Panc1 (cell line): ENCODE measurements at regions not wholly inside any gene's neighbourhood (a gene's known extent, or its start where the extent isn't known, plus 50 kb on each side); places are given as distances from the start of the nearest gene placed in this dataset.

Source experiments
- ATAC-seq: fragments of 200-7000 bp; cut with Tn5 transposase; 2 replicates; pipeline ENCODE4 v1.9.1; 2020; ENCODE audit warnings: mild to moderate bottlenecking, moderate library complexity
- BruUV-seq: library from RNA; stranded (reverse); fragments of 400-500 nt; replicated peaks from 2 replicates; lab custom pipeline; 2021; lab: Mats Ljungman, UMichigan
- CTCF ChIA-PET: fragments of 300-600 bp; sonication (Branson Sonifier 250); formaldehyde crosslinking; loops from one replicate; lab custom pipeline; 2022; ENCODE audit warnings: antibody characterized with exemption; lab: Charles Lee
- POLR2A ChIA-PET: fragments of 300-600 bp; sonication (Branson Sonifier 250); formaldehyde crosslinking; loops from one replicate; lab custom pipeline; 2022; ENCODE audit warnings: antibody characterized with exemption; lab: Charles Lee
- DNase-seq: peaks from one replicate; pipeline ENCODE4 v3.0.0-alpha.2; 2010; ENCODE audit warnings: low read depth, low spot score
- H3K27ac ChIP-seq: 2 replicates; pipeline ENCODE4 v1.5.1; 2011; ENCODE audit warnings: mild to moderate bottlenecking, low read length, inconsistent platforms
- H3K27me3 ChIP-seq: fragments of 200-500 bp; sonication (Bioruptor generic); 2 replicates; pipeline ENCODE4 v1.6.0; 2014; ENCODE audit warnings: low read length, inconsistent platforms; ENCODE audit not compliant: control insufficient read depth, insufficient read depth
- H3K36me3 ChIP-seq: fragments of 200-500 bp; sonication (Bioruptor generic); 2 replicates; pipeline ENCODE4 v1.5.1; 2014; ENCODE audit warnings: inconsistent platforms, mild to moderate bottlenecking, low read length, moderate library complexity; ENCODE audit not compliant: control insufficient read depth, insufficient read depth
- H3K4me1 ChIP-seq: 2 replicates; pipeline ENCODE4 v1.5.1; 2011; ENCODE audit warnings: inconsistent platforms, mild to moderate bottlenecking, low read length, moderate library complexity; ENCODE audit not compliant: control insufficient read depth, insufficient read depth
- H3K4me3 ChIP-seq, 2 experiments: 2 replicates each; pipeline ENCODE4 v1.5.1; 2011 to 2012; ENCODE audit warnings: low read depth in 2 of 2, low read length in 2 of 2, mild to moderate bottlenecking in 2 of 2, inconsistent platforms in 1 of 2, moderate library complexity in 1 of 2
- H3K9me3 ChIP-seq: fragments of 200-500 bp; sonication (Bioruptor generic); 2 replicates; pipeline ENCODE4 v1.5.1; 2014; ENCODE audit warnings: low read depth, mild to moderate bottlenecking, inconsistent platforms, low read length, moderate library complexity; ENCODE audit not compliant: control insufficient read depth, insufficient read depth
- POLR2AphosphoS5 ChIP-seq: IDR thresholded peaks from 2 replicates; pipeline ENCODE4 v1.6.1; 2012; ENCODE audit warnings: mild to moderate bottlenecking, low read depth, low read length, moderate library complexity
- SIN3A ChIP-seq: IDR thresholded peaks from 2 replicates; pipeline ENCODE4 v1.6.1; 2012; ENCODE audit warnings: low read depth, mild to moderate bottlenecking, low read length, moderate library complexity, borderline replicate concordance; ENCODE audit not compliant: insufficient read depth
- TCF7L2 ChIP-seq: IDR thresholded peaks from 2 replicates; pipeline ENCODE4 v1.6.1; 2011; ENCODE audit warnings: mild to moderate bottlenecking, low read depth, low read length, inconsistent platforms
- in situ Hi-C: cut with HindIII; loops from 2 replicates; pipeline ENCODE4 v1.10.0; 2016; ENCODE audit warnings: low sequenced_read_pairs, low pct_unique_long_range_greater_than_20kb
- intact Hi-C: fragments of 100-400 bp; cut with micrococcal nuclease; formaldehyde crosslinking; loops from one replicate; pipeline ENCODE4 v1.10.0; 2022; ENCODE audit not compliant: unreplicated experiment
- TF ChIP-seq, protein P1 (sequence below), 2 experiments: IDR thresholded peaks; 2 replicates each; pipeline ENCODE4 v1.6.1; 2011 to 2012; ENCODE audit warnings: low read depth in 2 of 2, control low read depth in 1 of 2, low read length in 1 of 2, mild to moderate bottlenecking in 1 of 2, moderate library complexity in 1 of 2; ENCODE audit not compliant: insufficient read depth in 1 of 2
- TF ChIP-seq, protein P2 (sequence below): fragments of 450-650 bp; IDR thresholded peaks from 2 replicates; pipeline ENCODE4 v1.5.1; 2017; ENCODE audit warnings: mild to moderate bottlenecking

GRCh38 chr6:169071394-169071793, 182.3 kb downstream of the THBS2 start:
- TF ChIP-seq, protein P1, sequence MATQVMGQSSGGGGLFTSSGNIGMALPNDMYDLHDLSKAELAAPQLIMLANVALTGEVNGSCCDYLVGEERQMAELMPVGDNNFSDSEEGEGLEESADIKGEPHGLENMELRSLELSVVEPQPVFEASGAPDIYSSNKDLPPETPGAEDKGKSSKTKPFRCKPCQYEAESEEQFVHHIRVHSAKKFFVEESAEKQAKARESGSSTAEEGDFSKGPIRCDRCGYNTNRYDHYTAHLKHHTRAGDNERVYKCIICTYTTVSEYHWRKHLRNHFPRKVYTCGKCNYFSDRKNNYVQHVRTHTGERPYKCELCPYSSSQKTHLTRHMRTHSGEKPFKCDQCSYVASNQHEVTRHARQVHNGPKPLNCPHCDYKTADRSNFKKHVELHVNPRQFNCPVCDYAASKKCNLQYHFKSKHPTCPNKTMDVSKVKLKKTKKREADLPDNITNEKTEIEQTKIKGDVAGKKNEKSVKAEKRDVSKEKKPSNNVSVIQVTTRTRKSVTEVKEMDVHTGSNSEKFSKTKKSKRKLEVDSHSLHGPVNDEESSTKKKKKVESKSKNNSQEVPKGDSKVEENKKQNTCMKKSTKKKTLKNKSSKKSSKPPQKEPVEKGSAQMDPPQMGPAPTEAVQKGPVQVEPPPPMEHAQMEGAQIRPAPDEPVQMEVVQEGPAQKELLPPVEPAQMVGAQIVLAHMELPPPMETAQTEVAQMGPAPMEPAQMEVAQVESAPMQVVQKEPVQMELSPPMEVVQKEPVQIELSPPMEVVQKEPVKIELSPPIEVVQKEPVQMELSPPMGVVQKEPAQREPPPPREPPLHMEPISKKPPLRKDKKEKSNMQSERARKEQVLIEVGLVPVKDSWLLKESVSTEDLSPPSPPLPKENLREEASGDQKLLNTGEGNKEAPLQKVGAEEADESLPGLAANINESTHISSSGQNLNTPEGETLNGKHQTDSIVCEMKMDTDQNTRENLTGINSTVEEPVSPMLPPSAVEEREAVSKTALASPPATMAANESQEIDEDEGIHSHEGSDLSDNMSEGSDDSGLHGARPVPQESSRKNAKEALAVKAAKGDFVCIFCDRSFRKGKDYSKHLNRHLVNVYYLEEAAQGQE (IDR thresholded peaks at IDR 0.05; ENCODE audit: insufficient read depth in 1 of 2, low read depth in 2 of 2, low read length in 1 of 2) = no peak
- TF ChIP-seq TCF7L2 = no peak
- DNase-seq (no peak), ATAC-seq (no peak)
- peaks cover 16% of the 10 kb centered on the region for H3K4me1 ChIP-seq
- no peak overlapping the region for H3K4me3 ChIP-seq
- H3K27me3 ChIP-seq = no peaks in the 10 kb centered on the region
- peaks cover 24% of the 10 kb centered on the region; the same call in 1 of the 2 replicates for H3K9me3 ChIP-seq
- ChIA-PET CTCF (no interaction called here), POLR2A (no interaction called here)
- H3K36me3 ChIP-seq = no peaks in the 10 kb centered on the region
- in situ Hi-C loops = no loop called here
- peak overlapping the region; percentile 91 for H3K27ac ChIP-seq
- no TSS peak for BruUV-seq
- intact Hi-C loops = no loop called here

GRCh38 chr6:169070506-169071176, 183.0 kb downstream of the THBS2 start:
- CTCF ChIA-PET = no interaction called here
- peak; percentile 45; the same call in 1 of the 2 replicates for TF ChIP-seq TCF7L2
- peak; percentile 55; the same call in 1 of the 2 replicates for TF ChIP-seq POLR2AphosphoS5
- TF ChIP-seq SIN3A = no peak
- TF ChIP-seq, protein P2, sequence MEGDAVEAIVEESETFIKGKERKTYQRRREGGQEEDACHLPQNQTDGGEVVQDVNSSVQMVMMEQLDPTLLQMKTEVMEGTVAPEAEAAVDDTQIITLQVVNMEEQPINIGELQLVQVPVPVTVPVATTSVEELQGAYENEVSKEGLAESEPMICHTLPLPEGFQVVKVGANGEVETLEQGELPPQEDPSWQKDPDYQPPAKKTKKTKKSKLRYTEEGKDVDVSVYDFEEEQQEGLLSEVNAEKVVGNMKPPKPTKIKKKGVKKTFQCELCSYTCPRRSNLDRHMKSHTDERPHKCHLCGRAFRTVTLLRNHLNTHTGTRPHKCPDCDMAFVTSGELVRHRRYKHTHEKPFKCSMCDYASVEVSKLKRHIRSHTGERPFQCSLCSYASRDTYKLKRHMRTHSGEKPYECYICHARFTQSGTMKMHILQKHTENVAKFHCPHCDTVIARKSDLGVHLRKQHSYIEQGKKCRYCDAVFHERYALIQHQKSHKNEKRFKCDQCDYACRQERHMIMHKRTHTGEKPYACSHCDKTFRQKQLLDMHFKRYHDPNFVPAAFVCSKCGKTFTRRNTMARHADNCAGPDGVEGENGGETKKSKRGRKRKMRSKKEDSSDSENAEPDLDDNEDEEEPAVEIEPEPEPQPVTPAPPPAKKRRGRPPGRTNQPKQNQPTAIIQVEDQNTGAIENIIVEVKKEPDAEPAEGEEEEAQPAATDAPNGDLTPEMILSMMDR = no peak
- Histone ChIP-seq H3K27ac (peak overlapping the region; percentile 91), H3K36me3 (no peaks in the 10 kb centered on the region), H3K4me3 (peak overlapping the region in 1 of 2 experiments; percentile 6; a peak in 1 of 4 replicates), H3K4me1 (peaks cover 16% of the 10 kb centered on the region), H3K9me3 (peaks cover 28% of the 10 kb centered on the region; the same call in 1 of the 2 replicates), H3K27me3 (no peaks in the 10 kb centered on the region)
- in situ Hi-C loops = no loop called here
- ATAC-seq = peak; percentile 100
- intact Hi-C loops = no loop called here
- BruUV-seq = no TSS peak
- DNase-seq = peak; percentile 98
- POLR2A ChIA-PET = no interaction called here

DNA sequence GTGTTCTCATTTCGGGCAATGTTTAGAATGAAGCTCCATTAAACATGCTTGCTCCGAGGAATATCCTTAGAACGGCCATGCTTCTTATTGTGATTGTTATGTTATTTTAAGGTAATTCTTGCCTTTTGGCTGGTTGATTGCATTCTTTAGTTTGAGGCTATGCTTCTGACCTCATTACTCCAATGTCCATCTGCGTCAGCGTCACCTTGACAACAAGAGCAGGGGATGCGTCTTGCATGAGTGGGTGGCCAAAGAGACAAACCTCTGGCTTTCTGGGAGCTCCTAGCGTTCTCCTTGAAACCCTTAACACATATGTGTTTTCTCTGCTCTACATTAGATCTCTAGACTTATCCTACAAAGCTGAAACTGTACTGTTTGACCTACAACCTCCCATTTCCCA, 184.3 kb downstream of the THBS2 start:
- Histone ChIP-seq H3K36me3 (no peaks in the 10 kb centered on the region), H3K27me3 (no peaks in the 10 kb centered on the region), H3K4me1 (peaks cover 16% of the 10 kb centered on the region), H3K27ac (peak overlapping the region; percentile 91), H3K9me3 (peaks cover 28% of the 10 kb centered on the region; the same call in 1 of the 2 replicates), H3K4me3 (no peak overlapping the region)
- no TSS peak for BruUV-seq
- no peak for ATAC-seq
- TF ChIP-seq SIN3A (no peak), POLR2AphosphoS5 (no peak), TCF7L2 (no peak)
- ChIA-PET CTCF (no interaction called here), POLR2A (no interaction called here)
- in situ Hi-C loops = no loop called here
- DNase-seq = no peak
- intact Hi-C loops = no loop called here
